Hepatocyte (in vitro differentiated cells): ENCODE measurements at regions not wholly inside any gene's neighbourhood (a gene's known extent, or its start where the extent isn't known, plus 50 kb on each side); places are given as distances from the start of the nearest gene placed in this dataset.
"Not testable (repeated sequence)": the region's sequence is repeated elsewhere in the genome, so short reads cannot be mapped to it uniquely, and the experiment has no call there.

Experiments
- DNase-seq: peaks from one replicate; pipeline ENCODE4 v3.0.0-alpha.2; 2016; ENCODE audit warnings: low spot score
- H2AFZ ChIP-seq: fragments of 200-600 bp; sonication (generic); 2 replicates; pipeline ENCODE4 v1.6.0; 2016; ENCODE audit warnings: antibody characterized with exemption, mild to moderate bottlenecking
- H3K27ac ChIP-seq: fragments of 200-600 bp; sonication (generic); 2 replicates; pipeline ENCODE4 v1.5.1; 2016; ENCODE audit warnings: mild to moderate bottlenecking
- H3K27me3 ChIP-seq: fragments of 200-600 bp; sonication (generic); 2 replicates; pipeline ENCODE4 v1.6.1; 2016
- H3K36me3 ChIP-seq: fragments of 200-600 bp; sonication (generic); replicated peaks from 2 replicates; pipeline ENCODE4 v1.5.1; 2016; ENCODE audit warnings: low read depth; ENCODE audit not compliant: insufficient read depth
- H3K4me1 ChIP-seq: fragments of 200-600 bp; sonication (generic); 2 replicates; pipeline ENCODE4 v1.5.1; 2016; ENCODE audit warnings: mild to moderate bottlenecking, moderate library complexity; ENCODE audit not compliant: insufficient read depth
- H3K4me2 ChIP-seq: fragments of 200-600 bp; sonication (generic); 2 replicates; pipeline ENCODE4 v1.6.0; 2016
- H3K4me3 ChIP-seq: fragments of 200-600 bp; sonication (generic); 2 replicates; pipeline ENCODE4 v1.5.1; 2016; ENCODE audit warnings: mild to moderate bottlenecking
- H3K79me2 ChIP-seq: fragments of 200-600 bp; sonication (generic); 2 replicates; pipeline ENCODE4 v1.6.0; 2017; ENCODE audit warnings: mild to moderate bottlenecking
- H3K9me2 ChIP-seq: fragments of 200-600 bp; sonication (generic); replicated peaks from 2 replicates; pipeline ENCODE4 v1.6.0; 2017; ENCODE audit warnings: mild to moderate bottlenecking; ENCODE audit not compliant: insufficient read depth
- H3K9me3 ChIP-seq: fragments of 200-600 bp; sonication (generic); 2 replicates; pipeline ENCODE4 v1.5.1; 2016; ENCODE audit warnings: low read depth, mild to moderate bottlenecking
- H4K20me1 ChIP-seq: fragments of 200-600 bp; sonication (generic); 2 replicates; pipeline ENCODE4 v1.6.0; 2016; ENCODE audit warnings: mild to moderate bottlenecking; ENCODE audit not compliant: insufficient read depth, poor library complexity, severe bottlenecking
- CTCF ChIP-seq: fragments of 200-600 bp; sonication (generic); IDR thresholded peaks from 2 replicates; pipeline ENCODE4 v1.5.1; 2016; ENCODE audit warnings: antibody characterized with exemption, mild to moderate bottlenecking; ENCODE audit not compliant: poor library complexity
- EZH2 ChIP-seq: fragments of 200-600 bp; sonication (generic); IDR thresholded peaks from 2 replicates; pipeline ENCODE4 v1.6.1; 2016; ENCODE audit warnings: antibody characterized with exemption, mild to moderate bottlenecking, borderline replicate concordance
- EZH2phosphoT487 ChIP-seq: fragments of 200-600 bp; sonication (generic); IDR thresholded peaks from one replicate; pipeline ENCODE4 v1.6.1; 2018; ENCODE audit warnings: antibody characterized with exemption, mild to moderate bottlenecking, low read depth, moderate library complexity; ENCODE audit not compliant: unreplicated experiment, severe bottlenecking
- WGBS: methylation state at CpG from one replicate; pipeline ENCODE4 v1.1.6; 2016; ENCODE audit warnings: low lambda C conversion rate; ENCODE audit errors: missing lambda C conversion rate; 5-methylcytosine and 5-hydroxymethylcytosine counted together

- H3K9me3 ChIP-seq, result no peaks in the 10 kb centered on the region
- no peak overlapping the region for H3K27ac ChIP-seq
- H3K9me2 ChIP-seq, result no peaks in the 10 kb centered on the region
- no peaks in the 10 kb centered on the region for H3K4me1 ChIP-seq
- DNase-seq, result no peak
- no peak overlapping the region for H2AFZ ChIP-seq
- no peaks in the 10 kb centered on the region for H4K20me1 ChIP-seq
- H3K36me3 ChIP-seq, result no peaks in the 10 kb centered on the region
- H3K4me3 ChIP-seq, result no peak overlapping the region
- 89% methylated on average over 5 of the region's 5 CpGs for WGBS
- H3K27me3 ChIP-seq, result no peaks in the 10 kb centered on the region
- H3K4me2 ChIP-seq, result no peak overlapping the region
- TF ChIP-seq EZH2phosphoT487 (no peak), EZH2 (no peak), CTCF (no peak)
- no peaks in the 10 kb centered on the region for H3K79me2 ChIP-seq
These were observed 549.9 kb upstream of the LRATD1 start for GRCh38 chr2:14082640-14083039.

- no peaks in the 10 kb centered on the region for H3K9me2 ChIP-seq
- H3K27me3 ChIP-seq, result no peaks in the 10 kb centered on the region
- H3K27ac ChIP-seq, result no peak overlapping the region
- no peaks in the 10 kb centered on the region for H3K79me2 ChIP-seq
- TF ChIP-seq CTCF (no peak), EZH2 (no peak), EZH2phosphoT487 (no peak)
- H4K20me1 ChIP-seq, result no peaks in the 10 kb centered on the region
- no peak overlapping the region for H3K4me3 ChIP-seq
- no peak for DNase-seq
- 100% methylated on average over 1 of the region's 1 CpG for WGBS
- H2AFZ ChIP-seq, result no peak overlapping the region
- no peaks in the 10 kb centered on the region for H3K36me3 ChIP-seq
- no peaks in the 10 kb centered on the region for H3K4me1 ChIP-seq
- H3K4me2 ChIP-seq, result no peak overlapping the region
- peaks cover 3% of the 10 kb centered on the region for H3K9me3 ChIP-seq
These were observed 537.9 kb upstream of the LRATD1 start for GRCh38 chr2:14094592-14094991.

GRCh38 chr2:14099101-14099500 is 533.4 kb upstream of the LRATD1 start:
- not testable (repeated sequence) for DNase-seq, H3K27me3 ChIP-seq, H3K9me2 ChIP-seq, H3K4me2 ChIP-seq, H3K4me1 ChIP-seq, H2AFZ ChIP-seq, H3K79me2 ChIP-seq, H3K27ac ChIP-seq, H4K20me1 ChIP-seq, H3K36me3 ChIP-seq, H3K9me3 ChIP-seq, H3K4me3 ChIP-seq
- WGBS, result 84% methylated on average over 9 of the region's 9 CpGs

GRCh38 chr2:14114275-14114674 is 518.2 kb upstream of the LRATD1 start:
- no peaks in the 10 kb centered on the region for H3K9me3 ChIP-seq
- 50% methylated on average over 2 of the region's 2 CpGs for WGBS
- H3K27me3 ChIP-seq, result no peaks in the 10 kb centered on the region
- H4K20me1 ChIP-seq, result no peaks in the 10 kb centered on the region
- no peak overlapping the region for H3K4me2 ChIP-seq
- DNase-seq, result no peak
- no peak overlapping the region for H2AFZ ChIP-seq
- no peak for TF ChIP-seq EZH2
- TF ChIP-seq CTCF, result no peak
- no peak for TF ChIP-seq EZH2phosphoT487
- H3K4me1 ChIP-seq, result no peaks in the 10 kb centered on the region
- no peak overlapping the region for H3K4me3 ChIP-seq
- H3K79me2 ChIP-seq, result no peaks in the 10 kb centered on the region
- H3K36me3 ChIP-seq, result no peaks in the 10 kb centered on the region
- H3K27ac ChIP-seq, result no peak overlapping the region
- no peaks in the 10 kb centered on the region for H3K9me2 ChIP-seq
